ENCODE measurements at regions not wholly inside any gene's neighbourhood (a gene's known extent, or its start where the extent isn't known, plus 50 kb on each side); places are given as distances from the start of the nearest gene placed in this dataset.

DNA sequence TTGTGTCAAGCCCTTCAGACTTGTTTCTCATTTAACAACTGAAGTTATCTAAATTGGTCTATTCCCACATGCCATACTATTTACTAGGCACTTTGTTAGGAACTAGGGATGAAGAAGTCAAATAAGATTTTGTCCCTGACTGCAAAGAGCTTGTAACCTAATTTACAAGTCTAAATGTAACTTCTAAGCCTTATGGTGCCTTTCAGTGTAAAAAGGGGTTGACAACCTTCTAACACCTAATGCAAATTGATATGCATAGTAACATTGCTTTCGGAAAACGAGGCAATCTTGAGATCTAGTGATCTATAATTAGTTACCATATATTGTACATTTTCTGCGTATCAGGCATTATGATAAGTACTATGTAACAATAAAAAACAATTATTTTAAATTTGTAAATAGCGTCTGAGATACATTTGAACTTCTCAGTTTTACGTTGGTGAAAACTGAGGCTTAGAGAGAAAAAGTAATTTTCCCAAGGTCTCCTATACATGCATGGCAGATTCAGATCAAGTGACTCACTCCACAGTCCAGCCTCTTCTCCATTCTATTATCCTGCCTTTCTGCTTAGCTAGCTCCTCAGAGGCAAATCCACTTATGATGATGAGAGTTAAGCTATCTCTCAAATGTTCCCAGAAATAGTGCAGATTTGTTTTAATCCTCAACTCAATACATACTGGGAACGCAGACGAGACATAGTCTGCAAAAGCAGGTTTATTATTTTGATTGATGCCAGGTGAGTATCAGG lies 764.9 kb upstream of the SLITRK5 start:
- no peaks in the 10 kb centered on the region for H3K27me3 ChIP-seq (ENCODE audit: control insufficient read depth in 1 of 2, insufficient read depth in 2 of 2, low read length in 2 of 2)
- WGBS (ENCODE audit: low lambda C conversion rate): 37% methylated on average over 7 of the region's 7 CpGs
- ChIA-PET POLR2A (no interaction called here), CTCF (ENCODE audit: low intra/inter-chr PET ratio, low total read pairs) (no interaction called here)
- no peaks in the 10 kb centered on the region for H3K36me3 ChIP-seq (replicated peaks in 1 of 2; ENCODE audit: control insufficient read depth in 1 of 2, insufficient read depth in 2 of 2, low read length in 2 of 2)
- no peak overlapping the region for H3K9ac ChIP-seq (ENCODE audit: insufficient read depth, low read depth, low read length)
- no peak overlapping the region for H3K4me2 ChIP-seq (ENCODE audit: low read depth, low read length)
- no peaks in the 10 kb centered on the region for H4K20me1 ChIP-seq (ENCODE audit: insufficient read depth, low read length)
- intact Hi-C loops (cut with micrococcal nuclease; ENCODE audit: unreplicated experiment): no loop called here
- in situ Hi-C loops (cut with HindIII; ENCODE audit: extremely low pct_ligation_motif_present, low pct_unique_long_range_greater_than_20kb): no loop called here
- BruUV-seq (replicated peaks): no TSS peak
- no peaks in the 10 kb centered on the region for H3K79me2 ChIP-seq (ENCODE audit: insufficient read depth, low read length)
- no peak overlapping the region for H2AFZ ChIP-seq (ENCODE audit: low read length)
- H3K4me1 ChIP-seq (ENCODE audit: insufficient read depth, low read length): no peaks in the 10 kb centered on the region
- no peak overlapping the region for H3K4me3 ChIP-seq (replicated peaks in 1 of 3; ENCODE audit: insufficient read depth in 1 of 3, low read depth in 2 of 3, low read length in 3 of 3)
- FAIRE-seq (no peak), DNase-seq (ENCODE audit: low spot score) (no peak), ATAC-seq (no peak)
- no peak overlapping the region for H3K27ac ChIP-seq (ENCODE audit: extremely low read length, insufficient read depth, low read length)
- H3K9me3 ChIP-seq (ENCODE audit: low read length): no peaks in the 10 kb centered on the region
- TF ChIP-seq, protein P1, sequence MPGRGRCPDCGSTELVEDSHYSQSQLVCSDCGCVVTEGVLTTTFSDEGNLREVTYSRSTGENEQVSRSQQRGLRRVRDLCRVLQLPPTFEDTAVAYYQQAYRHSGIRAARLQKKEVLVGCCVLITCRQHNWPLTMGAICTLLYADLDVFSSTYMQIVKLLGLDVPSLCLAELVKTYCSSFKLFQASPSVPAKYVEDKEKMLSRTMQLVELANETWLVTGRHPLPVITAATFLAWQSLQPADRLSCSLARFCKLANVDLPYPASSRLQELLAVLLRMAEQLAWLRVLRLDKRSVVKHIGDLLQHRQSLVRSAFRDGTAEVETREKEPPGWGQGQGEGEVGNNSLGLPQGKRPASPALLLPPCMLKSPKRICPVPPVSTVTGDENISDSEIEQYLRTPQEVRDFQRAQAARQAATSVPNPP (CRISPR knock-in tag; IDR thresholded peaks at IDR 0.05): no peak
- TF ChIP-seq ZNF225 (CRISPR knock-in tag; IDR thresholded peaks at IDR 0.05) (no peak), RAD21 (CRISPR knock-in tag; IDR thresholded peaks at IDR 0.05) (no peak), ZBTB1 (CRISPR knock-in tag; IDR thresholded peaks at IDR 0.05; ENCODE audit: borderline replicate concordance) (no peak), ZNF546 (CRISPR knock-in tag; conservative IDR thresholded peaks at IDR 0.05) (no peak)
- TF ChIP-seq, protein P2, sequence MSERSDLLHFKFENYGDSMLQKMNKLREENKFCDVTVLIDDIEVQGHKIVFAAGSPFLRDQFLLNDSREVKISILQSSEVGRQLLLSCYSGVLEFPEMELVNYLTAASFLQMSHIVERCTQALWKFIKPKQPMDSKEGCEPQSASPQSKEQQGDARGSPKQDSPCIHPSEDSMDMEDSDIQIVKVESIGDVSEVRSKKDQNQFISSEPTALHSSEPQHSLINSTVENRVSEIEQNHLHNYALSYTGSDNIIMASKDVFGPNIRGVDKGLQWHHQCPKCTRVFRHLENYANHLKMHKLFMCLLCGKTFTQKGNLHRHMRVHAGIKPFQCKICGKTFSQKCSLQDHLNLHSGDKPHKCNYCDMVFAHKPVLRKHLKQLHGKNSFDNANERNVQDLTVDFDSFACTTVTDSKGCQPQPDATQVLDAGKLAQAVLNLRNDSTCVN (CRISPR knock-in tag; IDR thresholded peaks at IDR 0.05; ENCODE audit: borderline replicate concordance): no peak

Data from HepG2 (cell line).